ENCODE measurements at regions not wholly inside any gene's neighbourhood (a gene's known extent, or its start where the extent isn't known, plus 50 kb on each side); places are given as distances from the start of the nearest gene placed in this dataset.
"Not testable (repeated sequence)": the region's sequence is repeated elsewhere in the genome, so short reads cannot be mapped to it uniquely, and the experiment has no call there.

DNA sequence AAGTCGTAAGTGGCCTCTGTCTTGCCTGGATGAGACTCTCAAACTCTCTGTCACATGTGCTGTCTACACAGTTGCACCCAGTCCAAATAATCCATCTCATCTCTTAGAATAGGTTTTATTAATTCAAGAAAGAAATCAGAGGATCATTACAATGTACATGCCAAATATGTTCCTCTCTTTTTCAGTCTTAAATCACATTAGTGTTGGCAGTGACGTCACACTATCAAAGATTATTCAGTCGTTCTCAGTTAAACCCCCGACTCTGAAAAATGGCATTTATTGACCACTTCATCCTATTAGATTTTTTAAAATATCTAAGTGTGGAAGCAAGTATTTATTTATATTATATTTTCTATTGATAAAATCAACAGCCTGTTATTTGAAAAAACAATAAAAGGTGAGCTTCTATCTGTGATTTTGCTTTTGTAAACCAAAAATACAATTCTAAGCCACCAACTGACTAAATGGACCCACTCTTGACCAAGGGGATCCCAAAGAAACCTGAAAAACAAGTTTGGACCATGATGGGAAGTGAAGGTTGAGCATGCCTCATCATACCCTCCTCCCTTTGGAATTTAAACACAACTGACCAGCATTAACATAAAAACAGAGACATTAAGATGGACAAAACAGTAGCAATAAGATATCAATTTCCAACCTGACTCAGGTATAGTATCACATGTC is 1894.4 kb upstream of the LRRTM1 start:
- H3K4me1 ChIP-seq (ENCODE audit: control insufficient read depth, insufficient read depth, low read length) = no peaks in the 10 kb centered on the region

DNA sequence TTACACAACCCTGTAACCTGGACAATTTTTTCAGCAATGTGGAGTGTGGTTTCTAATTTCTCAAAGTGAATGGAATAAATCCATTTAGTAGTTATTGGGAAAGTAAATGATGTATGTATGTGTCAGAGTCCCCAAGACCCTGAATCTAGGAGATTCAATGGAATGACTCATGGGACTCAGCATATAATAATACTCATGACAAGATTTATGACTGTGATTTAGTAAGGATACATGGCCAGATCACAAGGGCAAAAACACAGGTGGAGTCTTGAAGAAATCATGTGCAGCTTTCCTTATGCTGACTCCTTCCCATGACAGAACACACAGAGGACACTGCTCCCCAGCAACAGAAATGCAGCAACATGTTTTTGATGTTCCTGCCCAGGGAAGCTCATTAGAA is 1877.7 kb upstream of the LRRTM1 start:
- H3K9ac ChIP-seq (ENCODE audit: low read depth, low read length) = no peak overlapping the region
- H3K27me3 ChIP-seq (ENCODE audit: control insufficient read depth, insufficient read depth, low read length) = no peaks in the 10 kb centered on the region
- no peaks in the 10 kb centered on the region for H3K36me3 ChIP-seq (ENCODE audit: control insufficient read depth, insufficient read depth, low read length)
- no peaks in the 10 kb centered on the region for H3K9me3 ChIP-seq (ENCODE audit: control insufficient read depth, insufficient read depth, low read length)
- H3K4me3 ChIP-seq (ENCODE audit: low read depth, low read length) = no peak overlapping the region
- H3K4me1 ChIP-seq (ENCODE audit: control insufficient read depth, insufficient read depth, low read length) = no peaks in the 10 kb centered on the region

More for the DNA sequence above, 1894.4 kb upstream of the LRRTM1 start:
- Histone ChIP-seq H3K9ac (ENCODE audit: low read depth, low read length) (no peak overlapping the region), H3K4me3 (ENCODE audit: low read depth, low read length) (no peak overlapping the region), H3K9me3 (ENCODE audit: control insufficient read depth, insufficient read depth, low read length) (no peaks in the 10 kb centered on the region), H3K36me3 (ENCODE audit: control insufficient read depth, insufficient read depth, low read length) (no peaks in the 10 kb centered on the region), H3K27me3 (ENCODE audit: control insufficient read depth, insufficient read depth, low read length) (no peaks in the 10 kb centered on the region)

DNA sequence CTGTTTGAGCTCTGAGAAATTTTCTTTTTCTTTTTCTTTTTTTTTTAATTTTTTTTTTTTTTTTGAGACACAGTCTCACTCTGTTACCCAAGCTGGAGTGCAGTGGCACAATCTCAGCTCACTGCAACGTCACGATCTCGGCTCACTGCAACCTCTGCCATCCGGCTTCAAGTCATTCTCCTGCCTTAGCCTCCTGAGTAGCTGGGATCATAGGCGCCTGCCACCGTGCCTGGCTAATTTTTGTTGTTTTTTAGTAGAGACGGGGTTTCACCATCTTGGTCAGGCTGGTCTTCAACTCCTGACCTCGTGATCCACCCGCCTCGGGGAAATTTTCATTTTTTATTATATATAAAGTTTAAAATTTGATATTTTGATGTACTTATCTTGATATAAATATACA is 1870.7 kb upstream of the LRRTM1 start:
- not testable (repeated sequence) for H3K4me3 ChIP-seq (ENCODE audit: low read depth, low read length); H3K36me3 ChIP-seq (ENCODE audit: control insufficient read depth, insufficient read depth, low read length); H3K9ac ChIP-seq (ENCODE audit: low read depth, low read length); H3K9me3 ChIP-seq (ENCODE audit: control insufficient read depth, insufficient read depth, low read length); H3K27me3 ChIP-seq (ENCODE audit: control insufficient read depth, insufficient read depth, low read length); H3K4me1 ChIP-seq (ENCODE audit: control insufficient read depth, insufficient read depth, low read length)

GRCh38 chr2:82172483-82172882 is 1867.9 kb upstream of the LRRTM1 start:
- H3K36me3 ChIP-seq (ENCODE audit: control insufficient read depth, insufficient read depth, low read length) = no peaks in the 10 kb centered on the region
- no peaks in the 10 kb centered on the region for H3K4me1 ChIP-seq (ENCODE audit: control insufficient read depth, insufficient read depth, low read length)
- H3K9ac ChIP-seq (ENCODE audit: low read depth, low read length) = no peak overlapping the region
- no peaks in the 10 kb centered on the region for H3K9me3 ChIP-seq (ENCODE audit: control insufficient read depth, insufficient read depth, low read length)
- no peak overlapping the region for H3K4me3 ChIP-seq (ENCODE audit: low read depth, low read length)
- no peaks in the 10 kb centered on the region for H3K27me3 ChIP-seq (ENCODE audit: control insufficient read depth, insufficient read depth, low read length)

- H3K9me3 ChIP-seq (ENCODE audit: control insufficient read depth, insufficient read depth, low read length) = no peaks in the 10 kb centered on the region
- no peak overlapping the region for H3K9ac ChIP-seq (ENCODE audit: low read depth, low read length)
- no peaks in the 10 kb centered on the region for H3K27me3 ChIP-seq (ENCODE audit: control insufficient read depth, insufficient read depth, low read length)
- H3K36me3 ChIP-seq (ENCODE audit: control insufficient read depth, insufficient read depth, low read length) = no peaks in the 10 kb centered on the region
- no peak overlapping the region for H3K4me3 ChIP-seq (ENCODE audit: low read depth, low read length)
- H3K4me1 ChIP-seq (ENCODE audit: control insufficient read depth, insufficient read depth, low read length) = no peaks in the 10 kb centered on the region
Observed at GRCh38 chr2:82169379-82169778, 1864.8 kb upstream of the LRRTM1 start.

DNA sequence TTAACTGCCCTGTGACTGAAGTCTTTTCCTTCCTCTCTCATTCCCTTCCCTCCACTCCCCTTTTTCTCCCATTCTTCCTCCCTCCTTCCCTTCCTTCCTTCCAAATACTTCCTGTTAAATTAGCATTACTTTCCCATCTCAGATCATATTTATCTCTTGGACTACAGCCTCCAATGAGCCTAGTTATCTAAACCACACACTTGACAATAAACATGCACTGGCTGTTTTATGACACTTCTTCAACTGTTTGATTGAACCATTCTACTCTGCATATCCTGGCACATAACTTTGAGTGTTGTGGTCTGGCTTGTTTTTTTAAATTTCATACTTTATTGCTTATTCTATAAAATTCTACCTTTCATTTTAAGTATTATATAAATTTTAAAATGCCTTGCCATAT is 1860.8 kb upstream of the LRRTM1 start:
- Histone ChIP-seq H3K9me3 (ENCODE audit: control insufficient read depth, insufficient read depth, low read length) (no peaks in the 10 kb centered on the region), H3K4me3 (ENCODE audit: low read depth, low read length) (no peak overlapping the region), H3K27me3 (ENCODE audit: control insufficient read depth, insufficient read depth, low read length) (no peaks in the 10 kb centered on the region), H3K36me3 (ENCODE audit: control insufficient read depth, insufficient read depth, low read length) (no peaks in the 10 kb centered on the region), H3K4me1 (ENCODE audit: control insufficient read depth, insufficient read depth, low read length) (peaks cover 9% of the 10 kb centered on the region), H3K9ac (ENCODE audit: low read depth, low read length) (no peak overlapping the region)

GRCh38 chr2:82158150-82158549 is 1853.6 kb upstream of the LRRTM1 start:
- no peaks in the 10 kb centered on the region for H3K9me3 ChIP-seq (ENCODE audit: control insufficient read depth, insufficient read depth, low read length)
- H3K9ac ChIP-seq (ENCODE audit: low read depth, low read length) = no peak overlapping the region
- H3K36me3 ChIP-seq (ENCODE audit: control insufficient read depth, insufficient read depth, low read length) = no peaks in the 10 kb centered on the region
- H3K4me3 ChIP-seq (ENCODE audit: low read depth, low read length) = no peak overlapping the region
- H3K4me1 ChIP-seq (ENCODE audit: control insufficient read depth, insufficient read depth, low read length) = peaks cover 3% of the 10 kb centered on the region
- H3K27me3 ChIP-seq (ENCODE audit: control insufficient read depth, insufficient read depth, low read length) = no peaks in the 10 kb centered on the region

- no peaks in the 10 kb centered on the region for H3K27me3 ChIP-seq (ENCODE audit: control insufficient read depth, insufficient read depth, low read length)
- no peak overlapping the region for H3K9ac ChIP-seq (ENCODE audit: low read depth, low read length)
- H3K9me3 ChIP-seq (ENCODE audit: control insufficient read depth, insufficient read depth, low read length) = no peaks in the 10 kb centered on the region
- H3K4me1 ChIP-seq (ENCODE audit: control insufficient read depth, insufficient read depth, low read length) = no peaks in the 10 kb centered on the region
- no peak overlapping the region for H3K4me3 ChIP-seq (ENCODE audit: low read depth, low read length)
- H3K36me3 ChIP-seq (ENCODE audit: control insufficient read depth, insufficient read depth, low read length) = no peaks in the 10 kb centered on the region
Observed at GRCh38 chr2:82155469-82155868, 1850.9 kb upstream of the LRRTM1 start.

DNA sequence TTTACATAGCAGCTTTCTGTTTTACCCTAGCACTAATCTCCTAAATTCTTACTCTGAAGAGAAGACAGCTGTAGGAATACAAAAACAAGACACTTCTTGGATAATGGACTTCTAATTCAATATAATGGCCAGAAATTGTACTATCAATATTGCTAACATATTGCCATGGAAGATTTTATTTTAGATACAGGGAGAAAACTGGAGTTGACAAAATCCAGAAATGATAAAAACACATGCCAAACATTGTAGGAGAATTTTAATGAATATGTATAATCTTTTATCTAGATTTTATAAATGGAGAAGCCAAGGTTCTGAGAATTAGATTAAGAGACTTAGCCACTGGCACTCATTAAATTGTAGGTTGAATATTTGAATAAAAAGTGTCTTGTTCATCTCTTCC is 1838.8 kb upstream of the LRRTM1 start:
- no peaks in the 10 kb centered on the region for H3K9me3 ChIP-seq (ENCODE audit: control insufficient read depth, insufficient read depth, low read length)
- no peak overlapping the region for H3K4me3 ChIP-seq (ENCODE audit: low read depth, low read length)
- no peak overlapping the region for H3K9ac ChIP-seq (ENCODE audit: low read depth, low read length)
- H3K36me3 ChIP-seq (ENCODE audit: control insufficient read depth, insufficient read depth, low read length) = no peaks in the 10 kb centered on the region
- no peaks in the 10 kb centered on the region for H3K4me1 ChIP-seq (ENCODE audit: control insufficient read depth, insufficient read depth, low read length)
- no peaks in the 10 kb centered on the region for H3K27me3 ChIP-seq (ENCODE audit: control insufficient read depth, insufficient read depth, low read length)

GRCh38 chr2:82139979-82140611 is 1835.5 kb upstream of the LRRTM1 start:
- H3K4me3 ChIP-seq (ENCODE audit: low read depth, low read length) = no peak overlapping the region
- no peaks in the 10 kb centered on the region for H3K9me3 ChIP-seq (ENCODE audit: control insufficient read depth, insufficient read depth, low read length)

GRCh38 chr2:82137441-82137840 is 1832.9 kb upstream of the LRRTM1 start:
- Histone ChIP-seq H3K4me1 (ENCODE audit: control insufficient read depth, insufficient read depth, low read length) (no peaks in the 10 kb centered on the region), H3K9me3 (ENCODE audit: control insufficient read depth, insufficient read depth, low read length) (no peaks in the 10 kb centered on the region), H3K27me3 (ENCODE audit: control insufficient read depth, insufficient read depth, low read length) (no peaks in the 10 kb centered on the region), H3K36me3 (ENCODE audit: control insufficient read depth, insufficient read depth, low read length) (no peaks in the 10 kb centered on the region), H3K4me3 (ENCODE audit: low read depth, low read length) (no peak overlapping the region), H3K9ac (ENCODE audit: low read depth, low read length) (no peak overlapping the region)

More at GRCh38 chr2:82139979-82140611, 1835.5 kb upstream of the LRRTM1 start:
- H3K4me1 ChIP-seq (ENCODE audit: control insufficient read depth, insufficient read depth, low read length) = no peaks in the 10 kb centered on the region
- H3K36me3 ChIP-seq (ENCODE audit: control insufficient read depth, insufficient read depth, low read length) = no peaks in the 10 kb centered on the region
- no peak overlapping the region for H3K9ac ChIP-seq (ENCODE audit: low read depth, low read length)
- no peaks in the 10 kb centered on the region for H3K27me3 ChIP-seq (ENCODE audit: control insufficient read depth, insufficient read depth, low read length)

GRCh38 chr2:82128051-82128450 is 1823.5 kb upstream of the LRRTM1 start:
- no peaks in the 10 kb centered on the region for H3K4me1 ChIP-seq (ENCODE audit: control insufficient read depth, insufficient read depth, low read length)
- H3K36me3 ChIP-seq (ENCODE audit: control insufficient read depth, insufficient read depth, low read length) = no peaks in the 10 kb centered on the region
- H3K9me3 ChIP-seq (ENCODE audit: control insufficient read depth, insufficient read depth, low read length) = peaks cover 2% of the 10 kb centered on the region
- H3K4me3 ChIP-seq (ENCODE audit: low read depth, low read length) = no peak overlapping the region
- no peaks in the 10 kb centered on the region for H3K27me3 ChIP-seq (ENCODE audit: control insufficient read depth, insufficient read depth, low read length)
- no peak overlapping the region for H3K9ac ChIP-seq (ENCODE audit: low read depth, low read length)
